ENCODE measurements at regions not wholly inside any gene's neighbourhood (a gene's known extent, or its start where the extent isn't known, plus 50 kb on each side); places are given as distances from the start of the nearest gene placed in this dataset.

GRCh38 chr9:91024841-91025240 is 223.2 kb downstream of the SYK start:
- DNase-seq, result no peak

DNA sequence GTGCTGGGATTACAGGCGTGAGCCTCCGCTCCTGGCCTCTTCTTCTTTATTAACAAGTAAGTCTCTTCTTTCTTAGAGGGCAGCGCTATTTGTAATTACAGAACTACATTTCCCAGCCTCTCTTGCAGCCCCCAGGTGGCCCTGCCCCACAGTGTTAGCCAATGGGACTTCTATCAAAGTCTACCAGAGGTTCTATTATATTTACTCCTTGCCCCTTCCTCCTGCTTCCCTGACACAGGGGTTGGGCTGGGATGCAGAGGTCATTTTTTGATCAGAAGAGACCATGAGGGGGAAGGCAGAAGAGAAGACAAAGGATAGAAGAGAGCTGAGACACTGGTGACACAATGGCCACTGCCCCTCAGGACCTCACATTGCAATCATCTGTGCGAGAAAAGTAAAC is 224.2 kb downstream of the SYK start:
- no peak for DNase-seq

DNA sequence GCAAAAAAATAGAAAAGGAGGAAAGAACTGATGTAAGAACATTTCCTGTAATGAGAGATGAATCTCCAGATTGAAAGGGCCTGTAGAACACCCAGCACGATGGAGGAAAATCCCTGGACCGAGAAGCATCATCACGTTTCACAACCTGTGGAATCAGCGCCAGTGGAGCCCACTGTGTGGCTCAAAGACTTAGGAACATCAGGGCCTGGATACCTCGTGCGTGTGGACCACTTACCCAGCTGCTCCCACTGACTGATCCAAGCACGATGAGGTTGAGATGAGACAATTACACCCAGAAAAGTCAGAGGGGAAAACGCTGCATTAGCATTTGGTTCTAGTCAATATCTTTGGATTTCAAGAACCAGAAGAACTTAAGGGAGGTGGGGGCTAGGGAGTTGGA is 224.6 kb downstream of the SYK start:
- no peak for DNase-seq

DNA sequence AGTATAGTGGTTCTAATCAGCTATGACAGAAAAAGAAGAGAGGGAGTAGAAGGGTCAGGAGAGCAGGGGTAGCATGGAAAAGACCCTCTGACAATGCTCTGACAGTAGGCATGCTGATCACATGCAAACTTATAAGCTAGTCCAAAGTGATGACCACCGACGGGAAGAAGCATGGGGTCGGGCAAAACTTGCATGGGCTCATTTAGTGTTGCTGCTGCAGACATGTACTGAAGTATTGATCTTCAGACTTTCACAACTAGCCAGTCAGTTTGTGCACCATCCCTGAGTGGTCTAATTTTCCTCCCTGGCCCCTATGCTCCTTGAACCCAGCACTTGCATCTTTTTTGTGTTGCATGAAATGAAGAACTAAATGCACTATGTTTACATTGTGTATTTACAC is 225.4 kb downstream of the SYK start:
- DNase-seq, result no peak

GRCh38 chr9:91028166-91028827 is 226.7 kb downstream of the SYK start:
- DNase-seq, result no peak

GRCh38 chr9:91029650-91030361 is 228.2 kb downstream of the SYK start:
- DNase-seq, result no peak

- no peak for DNase-seq
These were observed 230.5 kb downstream of the SYK start for GRCh38 chr9:91032121-91032531.

DNA sequence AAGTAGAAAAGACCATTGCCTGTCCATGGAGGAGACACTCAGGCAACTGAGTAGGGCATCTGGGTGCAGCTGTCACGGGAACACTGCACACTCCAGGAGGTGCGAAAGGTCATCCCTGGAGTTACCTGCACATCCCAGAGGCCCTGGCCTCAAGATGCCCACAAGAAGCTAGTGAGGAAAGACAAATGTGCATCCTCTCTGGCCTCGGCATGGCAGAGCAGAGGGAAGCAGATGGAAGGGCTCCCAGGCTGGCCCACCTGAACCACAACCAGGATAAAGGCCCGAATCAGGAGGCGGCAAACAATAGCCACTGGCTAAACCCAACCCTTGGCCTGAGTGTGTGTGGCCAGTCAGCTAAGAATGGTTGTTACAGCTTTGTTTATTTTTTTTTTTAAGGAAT is 231.7 kb downstream of the SYK start:
- no peak for DNase-seq

- peak; percentile 73 for DNase-seq
These were observed 232.2 kb downstream of the SYK start for GRCh38 chr9:91033797-91034196.

GRCh38 chr9:91034521-91034920 is 232.9 kb downstream of the SYK start:
- no peak for DNase-seq

DNA sequence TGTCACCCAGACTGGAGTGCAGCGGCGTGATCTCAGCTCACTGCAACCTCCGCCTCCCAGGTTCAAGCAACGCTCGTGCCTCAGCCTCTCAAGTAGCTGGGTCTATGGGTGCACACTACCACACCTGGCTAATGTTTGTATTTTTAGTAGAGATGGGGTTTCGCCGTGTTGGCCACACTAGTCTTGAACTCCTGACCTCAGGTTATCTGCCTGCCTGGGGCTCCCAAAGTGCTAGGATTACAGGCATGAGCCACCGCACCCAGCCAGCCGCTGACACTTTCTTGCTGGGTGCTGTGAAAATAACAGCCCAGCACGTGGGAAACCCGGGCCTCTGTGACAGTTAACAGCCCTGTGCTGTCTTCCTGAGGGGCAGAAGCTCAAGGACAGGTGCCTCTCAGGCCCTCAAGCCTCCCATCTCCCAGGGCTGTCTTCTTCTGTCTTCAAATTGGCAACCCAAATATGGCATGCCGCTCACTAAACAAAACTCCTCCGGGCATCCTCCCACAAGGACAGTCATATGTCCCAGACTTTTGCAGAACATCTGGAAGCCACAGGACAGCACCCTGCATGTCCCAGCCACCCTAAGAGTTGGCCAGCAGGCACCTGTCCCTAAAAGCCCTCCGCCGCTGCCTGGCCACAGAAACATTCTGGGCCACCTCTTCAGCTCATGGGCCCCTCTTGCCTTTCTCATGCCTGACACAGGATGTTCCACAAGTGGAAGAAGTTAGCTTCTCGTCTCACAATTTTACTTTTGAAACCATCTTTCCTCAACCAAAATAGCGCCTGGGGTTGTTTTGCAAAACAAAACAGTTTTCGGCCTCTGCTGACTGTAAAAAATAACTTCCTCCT is 233.6 kb downstream of the SYK start:
- no peak for DNase-seq

GRCh38 chr9:91035825-91036208 is 234.2 kb downstream of the SYK start:
- DNase-seq, result no peak

- no peak for DNase-seq
These were observed 234.7 kb downstream of the SYK start for GRCh38 chr9:91036356-91036755.

- DNase-seq, result peak; percentile 90
These were observed 235.3 kb downstream of the SYK start for GRCh38 chr9:91036826-91037510.

GRCh38 chr9:91037511-91038482 is 236.2 kb downstream of the SYK start:
- peak; percentile 42 for DNase-seq

DNA sequence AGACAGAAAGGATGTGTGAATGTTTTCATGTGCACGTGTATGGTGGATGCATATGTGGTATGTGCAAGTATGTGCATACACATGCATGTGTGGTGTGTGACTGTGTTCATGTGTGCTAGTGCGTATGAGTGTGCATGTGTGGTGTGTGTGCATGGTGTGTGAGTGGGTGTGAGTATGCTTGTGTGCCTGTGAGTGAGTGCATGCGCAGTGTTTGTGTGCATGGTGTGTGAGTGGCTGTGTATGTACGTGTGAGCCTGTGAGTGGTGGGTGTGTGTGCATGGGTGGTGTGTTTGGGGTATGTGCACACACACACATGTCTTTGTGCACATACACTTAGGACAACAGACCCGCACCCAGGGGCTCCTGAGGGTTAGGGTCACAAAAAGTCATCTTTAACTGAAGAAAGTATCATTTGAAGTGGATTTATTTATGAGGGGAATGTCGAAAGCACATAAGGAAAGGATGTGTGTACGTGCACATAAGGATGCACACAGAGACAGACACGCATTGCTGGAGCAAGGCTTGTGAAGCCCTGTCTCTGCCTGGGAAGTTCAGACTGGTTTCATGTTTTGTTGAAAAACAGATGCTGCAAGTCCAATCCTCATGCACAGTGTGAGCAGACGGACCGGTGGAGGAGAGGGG is 237.0 kb downstream of the SYK start:
- no peak for DNase-seq

DNA sequence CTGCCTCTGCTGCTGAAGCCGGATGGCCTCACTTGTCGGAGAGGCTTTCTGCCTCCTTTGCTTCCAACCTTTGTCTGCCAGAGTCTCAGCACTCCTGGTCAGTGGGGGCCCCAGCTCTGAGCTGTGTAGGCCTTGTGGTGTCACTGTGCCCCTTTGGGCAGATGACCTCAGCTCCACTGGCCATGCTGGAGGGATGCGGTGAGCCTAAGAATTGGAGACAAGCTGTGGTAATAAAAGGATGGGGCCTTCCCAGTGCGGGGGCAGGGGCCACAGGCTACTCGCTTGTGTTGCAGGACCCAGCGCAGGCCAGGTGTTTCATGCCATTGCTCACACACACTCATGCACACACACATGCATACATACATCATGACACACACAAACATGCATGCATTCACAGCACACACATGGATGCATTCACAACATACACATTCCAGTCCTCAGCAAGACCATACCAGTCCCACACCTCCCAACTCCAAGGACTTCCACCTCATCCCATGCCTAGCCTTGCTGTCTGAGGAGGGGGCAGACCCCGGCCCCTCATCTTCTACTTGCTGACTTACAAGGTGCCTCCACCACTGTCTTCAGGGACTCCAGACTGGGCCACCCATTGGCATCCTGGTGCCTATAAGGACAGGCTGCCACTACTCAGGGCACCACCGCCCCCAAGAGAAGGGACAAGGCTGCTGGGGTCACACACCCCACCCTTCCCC is 237.7 kb downstream of the SYK start:
- no peak for DNase-seq

DNA sequence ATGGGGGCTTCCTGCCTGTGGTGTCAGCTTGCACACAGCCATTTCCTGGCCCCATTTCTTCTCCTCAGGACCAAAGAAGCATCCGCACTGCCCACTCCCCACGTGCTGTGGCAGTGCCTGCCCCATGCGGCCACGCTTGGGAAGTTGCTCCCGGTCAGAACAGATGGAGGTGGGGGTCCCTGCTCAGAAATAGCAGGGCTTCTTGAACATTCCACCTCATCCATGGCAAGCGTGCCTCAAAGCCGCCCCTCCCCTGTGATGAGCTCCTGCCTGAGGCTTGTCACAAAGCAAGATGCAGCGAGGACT is 238.2 kb downstream of the SYK start:
- no peak for DNase-seq

DNA sequence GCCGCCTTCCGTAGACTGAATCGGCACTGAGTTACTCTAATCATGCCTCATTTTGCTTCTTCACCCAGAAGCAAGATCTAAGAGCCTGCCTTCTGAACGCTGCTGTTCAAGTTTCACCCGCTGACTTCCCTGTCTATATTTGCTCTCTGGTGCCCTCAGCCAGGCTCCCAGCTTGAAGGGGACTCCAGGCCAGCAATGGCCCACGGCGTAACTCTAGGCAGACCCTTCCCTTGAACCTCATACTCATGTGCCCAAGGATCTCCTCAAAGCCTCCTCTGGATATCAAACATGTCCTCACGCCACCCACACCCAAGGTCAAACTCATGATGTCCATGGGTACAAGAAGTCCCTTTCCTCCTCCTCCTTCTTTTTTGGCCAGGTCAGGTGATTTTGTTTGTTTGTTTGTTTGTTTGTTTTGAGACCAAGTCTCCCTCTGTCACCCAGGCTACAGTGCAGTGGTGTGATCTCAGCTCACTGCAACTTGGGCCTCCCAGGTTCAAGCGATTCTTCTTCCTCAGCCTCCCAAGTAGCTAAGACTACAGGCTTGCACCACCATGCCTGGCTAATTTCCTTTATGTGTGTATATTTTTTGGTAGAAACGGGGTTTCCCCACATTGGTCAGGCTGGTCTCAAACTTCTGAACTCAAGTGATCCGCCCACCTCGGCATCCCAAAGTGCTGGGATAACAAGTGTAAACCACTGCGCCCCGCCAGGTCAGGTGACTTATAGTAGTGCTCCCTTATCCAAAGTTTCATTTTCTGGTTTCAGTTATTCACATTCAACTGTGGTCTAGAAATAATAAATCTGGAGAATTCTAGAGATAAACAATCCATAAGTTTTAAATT is 239.0 kb downstream of the SYK start:
- no peak for DNase-seq

DNA sequence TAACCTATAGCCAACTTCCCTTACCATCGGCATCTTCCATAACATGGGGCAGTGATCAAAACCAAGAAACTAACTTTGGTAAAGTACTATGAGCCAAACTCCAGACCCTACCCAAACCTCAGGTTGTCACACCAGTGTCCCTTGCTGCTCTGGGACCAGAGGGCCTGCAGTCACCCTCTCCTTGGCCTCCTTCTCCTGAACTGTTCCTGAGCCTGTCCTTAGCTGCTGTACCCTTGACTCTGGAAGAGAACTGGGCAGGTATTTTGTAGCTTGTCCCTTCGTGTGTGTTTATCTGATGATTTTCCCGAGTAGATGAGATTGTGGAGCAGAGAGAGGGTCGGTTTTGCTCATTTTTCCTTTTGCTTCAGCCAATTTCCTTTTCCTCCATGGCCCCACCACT is 240.4 kb downstream of the SYK start:
- no peak for DNase-seq

Measured in activated CD4-positive, alpha-beta T cell treated with anti-CD3 and anti-CD28 coated beads, Interleukin-2, amount 50 U/mL, for 16 hours (primary cell).